Effector memory CD8-positive, alpha-beta T cell (primary cell): ENCODE measurements at regions not wholly inside any gene's neighbourhood (a gene's known extent, or its start where the extent isn't known, plus 50 kb on each side); places are given as distances from the start of the nearest gene placed in this dataset.
"Not testable (repeated sequence)": the region's sequence is repeated elsewhere in the genome, so short reads cannot be mapped to it uniquely, and the experiment has no call there.

Source experiments
- ATAC-seq: fragments of 150-1000 bp; cut with Tn5 transposase; replicated peaks from 2 replicates; pipeline ENCODE4 v1.10.0; 2021; ENCODE audit warnings: mild to moderate bottlenecking, moderate library complexity
- DNase-seq, 3 experiments: peaks; one replicate each; pipeline ENCODE4 v3.0.0; 2021
- H3K27ac Mint-ChIP-seq, 2 donors: one replicate each; pipeline ENCODE4 v1.8.0; 2022; ENCODE audit warnings: mild to moderate bottlenecking in 2 of 2, mixed read lengths in 2 of 2, moderate library complexity in 2 of 2
- H3K27me3 Mint-ChIP-seq, 2 donors: one replicate each; pipeline ENCODE4 v1.8.0; 2022; ENCODE audit warnings: mixed read lengths in 2 of 2
- H3K36me3 Mint-ChIP-seq: one replicate; pipeline ENCODE4 v1.8.0; 2022; ENCODE audit warnings: mild to moderate bottlenecking, moderate library complexity, mixed read lengths; ENCODE audit not compliant: insufficient read depth
- H3K4me1 Mint-ChIP-seq, 2 donors: one replicate each; pipeline ENCODE4 v1.8.0; 2022; ENCODE audit warnings: low read depth in 2 of 2, mixed read lengths in 2 of 2
- H3K4me3 Mint-ChIP-seq, 2 donors: one replicate each; pipeline ENCODE4 v1.8.0; 2022; ENCODE audit warnings: mild to moderate bottlenecking in 2 of 2, mixed read lengths in 2 of 2, moderate library complexity in 2 of 2
- H3K9me3 Mint-ChIP-seq, 2 donors: one replicate each; pipeline ENCODE4 v1.8.0; 2022; ENCODE audit warnings: mixed read lengths in 2 of 2

- no peaks in the 10 kb centered on the region for H3K36me3 Mint-ChIP-seq
- H3K9me3 Mint-ChIP-seq, result peaks cover 5 to 9% of the 10 kb centered on the region in 2 donors
- H3K27ac Mint-ChIP-seq, result no peak overlapping the region
- ATAC-seq (no peak), DNase-seq (no peak)
- H3K4me3 Mint-ChIP-seq, result no peak overlapping the region
- no peaks in the 10 kb centered on the region for H3K27me3 Mint-ChIP-seq
- H3K4me1 Mint-ChIP-seq, result no peaks in the 10 kb centered on the region
Observed at GRCh38 chr13:38099751-38100150, 230.2 kb upstream of the TRPC4 start.

GRCh38 chr13:38093425-38093824 lies 223.9 kb upstream of the TRPC4 start:
- no peak overlapping the region for H3K27ac Mint-ChIP-seq
- no peaks in the 10 kb centered on the region for H3K4me1 Mint-ChIP-seq
- H3K27me3 Mint-ChIP-seq, result no peaks in the 10 kb centered on the region
- H3K4me3 Mint-ChIP-seq, result no peak overlapping the region
- no peaks in the 10 kb centered on the region for H3K36me3 Mint-ChIP-seq
- ATAC-seq (no peak), DNase-seq (no peak)
- H3K9me3 Mint-ChIP-seq, result peaks cover 7 to 8% of the 10 kb centered on the region in 2 donors

GRCh38 chr13:38090913-38091312 lies 221.3 kb upstream of the TRPC4 start:
- Mint-ChIP-seq H3K4me3 (no peak overlapping the region), H3K27ac (no peak overlapping the region), H3K36me3 (no peaks in the 10 kb centered on the region), H3K9me3 (peaks cover 5 to 7% of the 10 kb centered on the region in 2 donors), H3K27me3 (no peaks in the 10 kb centered on the region), H3K4me1 (no peaks in the 10 kb centered on the region)
- ATAC-seq, result no peak
- no peak for DNase-seq

GRCh38 chr13:38086721-38087120 lies 217.1 kb upstream of the TRPC4 start:
- Mint-ChIP-seq H3K36me3 (no peaks in the 10 kb centered on the region), H3K4me3 (no peak overlapping the region), H3K27me3 (no peaks in the 10 kb centered on the region), H3K27ac (no peak overlapping the region), H3K9me3 (peaks cover 8 to 27% of the 10 kb centered on the region in 2 donors), H3K4me1 (no peaks in the 10 kb centered on the region)
- ATAC-seq (no peak), DNase-seq (no peak)

- Mint-ChIP-seq H3K9me3 (peaks cover 13 to 33% of the 10 kb centered on the region in 2 donors), H3K27ac (no peak overlapping the region), H3K27me3 (no peaks in the 10 kb centered on the region), H3K4me1 (no peaks in the 10 kb centered on the region), H3K4me3 (no peak overlapping the region), H3K36me3 (no peaks in the 10 kb centered on the region)
- no peak for ATAC-seq
- no peak for DNase-seq
Observed at GRCh38 chr13:38086013-38086412, 216.4 kb upstream of the TRPC4 start.

GRCh38 chr13:38073931-38074330 lies 204.4 kb upstream of the TRPC4 start:
- no peak overlapping the region for H3K4me3 Mint-ChIP-seq
- H3K9me3 Mint-ChIP-seq, result peaks cover 9 to 10% of the 10 kb centered on the region in 2 donors
- no peak overlapping the region for H3K27ac Mint-ChIP-seq
- no peak for ATAC-seq
- H3K4me1 Mint-ChIP-seq, result no peaks in the 10 kb centered on the region
- H3K36me3 Mint-ChIP-seq, result no peaks in the 10 kb centered on the region
- DNase-seq, result no peak
- no peaks in the 10 kb centered on the region for H3K27me3 Mint-ChIP-seq

- ATAC-seq (no peak), DNase-seq (no peak)
- Mint-ChIP-seq H3K27me3 (no peaks in the 10 kb centered on the region), H3K4me1 (no peaks in the 10 kb centered on the region), H3K9me3 (peaks cover 9 to 10% of the 10 kb centered on the region in 2 donors), H3K27ac (no peak overlapping the region), H3K4me3 (no peak overlapping the region), H3K36me3 (no peaks in the 10 kb centered on the region)
Observed at GRCh38 chr13:38072696-38073095, 203.1 kb upstream of the TRPC4 start.

GRCh38 chr13:38071340-38071739 lies 201.8 kb upstream of the TRPC4 start:
- not testable (repeated sequence) for H3K4me3 Mint-ChIP-seq, ATAC-seq, H3K36me3 Mint-ChIP-seq, H3K27me3 Mint-ChIP-seq, DNase-seq, H3K4me1 Mint-ChIP-seq, H3K27ac Mint-ChIP-seq
- peaks cover 11 to 16% of the 10 kb centered on the region in 2 donors for H3K9me3 Mint-ChIP-seq

GRCh38 chr13:38053896-38054295 lies 184.3 kb upstream of the TRPC4 start:
- Mint-ChIP-seq H3K4me1 (no peaks in the 10 kb centered on the region), H3K4me3 (no peak overlapping the region), H3K36me3 (no peaks in the 10 kb centered on the region), H3K9me3 (peaks cover 1 to 12% of the 10 kb centered on the region in 2 donors), H3K27me3 (no peaks in the 10 kb centered on the region), H3K27ac (no peak overlapping the region)
- DNase-seq (no peak), ATAC-seq (no peak)

GRCh38 chr13:38046049-38046376 lies 176.4 kb upstream of the TRPC4 start:
- Mint-ChIP-seq H3K4me3 (no peak overlapping the region), H3K27me3 (no peaks in the 10 kb centered on the region), H3K9me3 (peaks cover 15 to 26% of the 10 kb centered on the region in 2 donors), H3K36me3 (peaks cover 2% of the 10 kb centered on the region), H3K27ac (no peak overlapping the region), H3K4me1 (no peaks in the 10 kb centered on the region)
- no peak for ATAC-seq
- no peak for DNase-seq

GRCh38 chr13:38045278-38046048 lies 175.9 kb upstream of the TRPC4 start:
- Mint-ChIP-seq H3K36me3 (peaks cover 2% of the 10 kb centered on the region), H3K9me3 (peaks cover 13 to 20% of the 10 kb centered on the region in 2 donors), H3K4me1 (no peaks in the 10 kb centered on the region), H3K27me3 (no peaks in the 10 kb centered on the region), H3K4me3 (no peak overlapping the region), H3K27ac (no peak overlapping the region)
- DNase-seq (no peak), ATAC-seq (no peak)

GRCh38 chr13:38044067-38044466 lies 174.5 kb upstream of the TRPC4 start:
- Mint-ChIP-seq H3K36me3 (peaks cover 2% of the 10 kb centered on the region), H3K4me3 (no peak overlapping the region), H3K27ac (no peak overlapping the region), H3K27me3 (no peaks in the 10 kb centered on the region), H3K9me3 (peaks cover 14 to 15% of the 10 kb centered on the region in 2 donors), H3K4me1 (no peaks in the 10 kb centered on the region)
- DNase-seq (no peak), ATAC-seq (no peak)

- Mint-ChIP-seq H3K9me3 (peaks cover 14 to 15% of the 10 kb centered on the region in 2 donors), H3K36me3 (peaks cover 2% of the 10 kb centered on the region), H3K27ac (no peak overlapping the region), H3K27me3 (no peaks in the 10 kb centered on the region), H3K4me1 (no peaks in the 10 kb centered on the region), H3K4me3 (no peak overlapping the region)
- ATAC-seq (no peak), DNase-seq (no peak)
Observed at GRCh38 chr13:38042771-38043170, 173.2 kb upstream of the TRPC4 start.

- no peaks in the 10 kb centered on the region for H3K27me3 Mint-ChIP-seq
- no peaks in the 10 kb centered on the region for H3K36me3 Mint-ChIP-seq
- ATAC-seq, result no peak
- DNase-seq, result no peak
- no peak overlapping the region for H3K4me3 Mint-ChIP-seq
- H3K27ac Mint-ChIP-seq, result no peak overlapping the region
- no peaks in the 10 kb centered on the region for H3K4me1 Mint-ChIP-seq
- H3K9me3 Mint-ChIP-seq, result peaks cover 12 to 42% of the 10 kb centered on the region in 2 donors
Observed at GRCh38 chr13:38024431-38024830, 154.9 kb upstream of the TRPC4 start.
